Progenitor cell of endocrine pancreas (in vitro differentiated cells): ENCODE measurements at regions not wholly inside any gene's neighbourhood (a gene's known extent, or its start where the extent isn't known, plus 50 kb on each side); places are given as distances from the start of the nearest gene placed in this dataset.

Experiments used
- DNase-seq: peaks from one replicate; pipeline ENCODE4 v3.0.0; 2021; ENCODE audit warnings: low spot score; ENCODE audit not compliant: unreplicated experiment
- H3K27ac Mint-ChIP-seq: 2 replicates; pipeline ENCODE4 v1.8.0; 2021; ENCODE audit warnings: mild to moderate bottlenecking, moderate library complexity, mixed read lengths
- H3K27me3 Mint-ChIP-seq: 2 replicates; pipeline ENCODE4 v1.8.0; 2021; ENCODE audit warnings: mixed read lengths
- H3K36me3 Mint-ChIP-seq: 2 replicates; pipeline ENCODE4 v1.8.0; 2022; ENCODE audit warnings: mixed read lengths; ENCODE audit not compliant: insufficient read depth
- H3K4me1 Mint-ChIP-seq: 2 replicates; pipeline ENCODE4 v1.8.0; 2021; ENCODE audit warnings: low read depth, mixed read lengths
- H3K4me3 Mint-ChIP-seq: 2 replicates; pipeline ENCODE4 v1.8.0; 2021; ENCODE audit warnings: low read depth, mild to moderate bottlenecking, moderate library complexity, mixed read lengths
- H3K9me3 Mint-ChIP-seq: 2 replicates; pipeline ENCODE4 v1.8.0; 2021; ENCODE audit warnings: low read depth, mixed read lengths
- TF ChIP-seq, protein P1 (sequence below): fragments of 200-600 bp; sonication (generic); IDR thresholded peaks from one replicate; pipeline ENCODE4 v1.5.0; 2021; ENCODE audit warnings: antibody characterized with exemption, mild to moderate bottlenecking; ENCODE audit not compliant: unreplicated experiment

DNA sequence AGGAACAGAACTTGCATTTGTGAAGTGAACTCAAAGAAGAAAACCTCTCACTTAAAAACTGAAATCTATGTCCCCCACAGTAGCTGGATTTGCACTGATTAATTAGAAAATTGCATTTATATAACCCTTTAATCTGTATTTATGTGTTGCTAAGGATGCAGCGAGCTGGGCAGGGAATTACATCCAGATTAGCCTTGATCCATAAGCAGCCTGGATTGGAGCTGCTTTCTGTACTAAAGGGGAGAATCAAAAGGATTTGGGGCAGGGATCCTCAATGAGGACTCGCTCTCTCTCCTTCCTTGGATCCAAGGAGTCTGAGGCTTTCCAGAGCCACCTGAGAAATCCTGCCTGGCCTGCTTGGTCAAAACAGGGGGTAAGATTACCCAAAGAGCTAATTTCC lies 125.9 kb downstream of the TLE3 start:
- Mint-ChIP-seq H3K27me3 (peaks cover 66% of the 10 kb centered on the region), H3K4me1 (no peaks in the 10 kb centered on the region), H3K4me3 (no peak overlapping the region), H3K9me3 (no peaks in the 10 kb centered on the region), H3K27ac (no peak overlapping the region), H3K36me3 (no peaks in the 10 kb centered on the region)
- no peak for DNase-seq
- TF ChIP-seq, protein P1, sequence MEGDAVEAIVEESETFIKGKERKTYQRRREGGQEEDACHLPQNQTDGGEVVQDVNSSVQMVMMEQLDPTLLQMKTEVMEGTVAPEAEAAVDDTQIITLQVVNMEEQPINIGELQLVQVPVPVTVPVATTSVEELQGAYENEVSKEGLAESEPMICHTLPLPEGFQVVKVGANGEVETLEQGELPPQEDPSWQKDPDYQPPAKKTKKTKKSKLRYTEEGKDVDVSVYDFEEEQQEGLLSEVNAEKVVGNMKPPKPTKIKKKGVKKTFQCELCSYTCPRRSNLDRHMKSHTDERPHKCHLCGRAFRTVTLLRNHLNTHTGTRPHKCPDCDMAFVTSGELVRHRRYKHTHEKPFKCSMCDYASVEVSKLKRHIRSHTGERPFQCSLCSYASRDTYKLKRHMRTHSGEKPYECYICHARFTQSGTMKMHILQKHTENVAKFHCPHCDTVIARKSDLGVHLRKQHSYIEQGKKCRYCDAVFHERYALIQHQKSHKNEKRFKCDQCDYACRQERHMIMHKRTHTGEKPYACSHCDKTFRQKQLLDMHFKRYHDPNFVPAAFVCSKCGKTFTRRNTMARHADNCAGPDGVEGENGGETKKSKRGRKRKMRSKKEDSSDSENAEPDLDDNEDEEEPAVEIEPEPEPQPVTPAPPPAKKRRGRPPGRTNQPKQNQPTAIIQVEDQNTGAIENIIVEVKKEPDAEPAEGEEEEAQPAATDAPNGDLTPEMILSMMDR: no peak

DNA sequence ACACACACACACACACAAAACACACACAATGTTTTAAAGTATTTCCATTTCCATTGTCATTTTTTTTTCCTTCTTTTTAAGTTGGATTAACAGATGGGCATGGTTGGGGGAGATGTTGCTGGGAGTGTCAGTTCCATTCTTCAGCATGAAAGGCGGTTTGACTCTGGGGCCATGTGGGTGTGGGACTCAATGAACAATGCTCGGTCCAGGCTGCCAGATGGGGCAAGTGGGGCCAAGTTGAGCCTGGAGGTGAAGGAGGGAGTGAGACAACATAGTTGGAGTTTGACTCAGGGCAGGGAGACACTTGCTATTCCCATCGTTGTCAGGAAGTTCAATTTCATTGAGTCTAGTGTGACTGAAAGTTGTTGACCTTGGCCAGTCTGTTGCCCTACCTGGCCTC lies 125.3 kb downstream of the TLE3 start:
- Mint-ChIP-seq H3K27me3 (peaks cover 67% of the 10 kb centered on the region), H3K9me3 (no peaks in the 10 kb centered on the region), H3K4me3 (no peak overlapping the region), H3K36me3 (no peaks in the 10 kb centered on the region), H3K4me1 (no peaks in the 10 kb centered on the region), H3K27ac (no peak overlapping the region)
- DNase-seq: no peak
- TF ChIP-seq, protein P1: no peak

DNA sequence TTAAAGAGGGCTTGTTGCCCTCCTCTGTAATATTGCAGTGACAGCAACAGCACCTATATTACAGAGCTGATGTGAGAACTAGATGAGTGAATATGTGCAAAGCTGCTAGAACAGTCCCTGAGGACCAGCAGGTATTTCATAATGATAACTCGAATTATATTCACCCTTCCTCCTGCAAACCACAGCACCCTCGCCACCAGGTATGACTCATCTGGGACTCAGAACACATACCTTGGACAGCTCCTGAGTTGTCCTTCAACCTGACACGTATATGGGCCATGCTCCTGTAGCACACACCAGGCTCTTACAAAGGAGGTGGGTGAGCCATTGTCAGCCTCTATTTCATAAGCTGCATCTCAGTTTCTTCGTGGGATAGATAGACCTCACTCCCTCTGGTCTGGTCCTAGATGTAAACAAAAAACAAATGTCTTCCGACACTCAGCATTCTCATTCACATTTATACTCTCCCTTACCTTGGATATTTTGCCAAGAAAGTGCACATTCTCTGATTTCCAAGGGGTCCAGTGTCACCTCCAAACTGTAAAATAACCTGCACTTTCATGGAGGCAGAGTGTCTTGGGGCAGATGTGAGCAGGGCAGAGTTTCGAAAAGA lies 124.5 kb downstream of the TLE3 start:
- Mint-ChIP-seq H3K4me3 (no peak overlapping the region), H3K36me3 (no peaks in the 10 kb centered on the region), H3K27me3 (peaks cover 72% of the 10 kb centered on the region), H3K4me1 (no peaks in the 10 kb centered on the region), H3K27ac (no peak overlapping the region), H3K9me3 (no peaks in the 10 kb centered on the region)
- DNase-seq: no peak
- TF ChIP-seq, protein P1: no peak

DNA sequence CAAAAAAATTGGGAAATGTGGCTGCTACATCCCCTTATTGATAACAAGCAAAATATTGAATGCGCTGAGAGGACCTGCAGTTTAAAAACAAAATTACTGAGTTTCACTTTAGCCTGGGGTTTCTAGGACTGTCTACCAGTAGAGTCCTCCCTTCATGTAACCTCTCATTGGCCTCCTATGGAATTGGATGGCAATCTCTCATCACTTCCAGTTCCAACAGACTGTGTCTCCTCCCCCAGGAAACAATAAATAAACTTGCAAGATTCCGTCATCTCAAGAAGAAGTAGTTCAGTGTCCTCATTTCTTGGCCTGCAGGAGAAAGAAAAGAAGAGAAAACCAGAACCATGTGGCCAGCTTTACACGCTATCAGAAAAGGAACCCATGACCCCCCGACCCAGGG lies 123.8 kb downstream of the TLE3 start:
- H3K4me1 Mint-ChIP-seq: no peaks in the 10 kb centered on the region
- H3K9me3 Mint-ChIP-seq: no peaks in the 10 kb centered on the region
- no peak for DNase-seq
- H3K27ac Mint-ChIP-seq: no peak overlapping the region
- peaks cover 70% of the 10 kb centered on the region for H3K27me3 Mint-ChIP-seq
- no peak overlapping the region for H3K4me3 Mint-ChIP-seq
- TF ChIP-seq, protein P1: no peak
- H3K36me3 Mint-ChIP-seq: no peaks in the 10 kb centered on the region

DNA sequence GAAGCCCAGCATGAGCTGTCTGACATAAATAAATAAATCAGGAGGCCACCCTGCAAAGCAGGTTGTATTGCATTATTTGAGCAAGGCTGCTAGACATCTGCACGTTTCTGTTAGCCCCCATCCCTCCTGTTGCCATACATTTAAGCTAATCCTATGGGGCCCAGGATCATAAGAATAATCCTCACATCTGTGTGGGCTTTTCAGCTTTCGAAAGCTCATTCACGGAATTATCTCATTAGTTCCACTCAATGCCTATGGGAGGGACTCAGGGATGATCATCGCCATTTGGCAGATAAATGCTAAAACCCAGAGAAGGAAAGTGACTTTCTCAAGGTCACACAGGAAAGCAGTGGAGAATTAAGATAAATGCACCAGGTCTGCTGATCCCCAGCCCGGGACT lies 123.4 kb downstream of the TLE3 start:
- H3K4me1 Mint-ChIP-seq: no peaks in the 10 kb centered on the region
- no peaks in the 10 kb centered on the region for H3K9me3 Mint-ChIP-seq
- no peak for DNase-seq
- no peaks in the 10 kb centered on the region for H3K36me3 Mint-ChIP-seq
- H3K4me3 Mint-ChIP-seq: no peak overlapping the region
- H3K27ac Mint-ChIP-seq: no peak overlapping the region
- TF ChIP-seq, protein P1: no peak
- H3K27me3 Mint-ChIP-seq: peaks cover 66% of the 10 kb centered on the region
